MM.1S (cell line): ENCODE measurements at regions not wholly inside any gene's neighbourhood (a gene's known extent, or its start where the extent isn't known, plus 50 kb on each side); places are given as distances from the start of the nearest gene placed in this dataset.

Source experiments
- DNase-seq: peaks from one replicate; pipeline ENCODE4 v3.0.0-alpha.2; 2015
- H2AFZ ChIP-seq: fragments of 300-600 bp; sonication (generic); 2 replicates; pipeline ENCODE4 v1.6.0; 2016; ENCODE audit warnings: antibody characterized with exemption, low read length
- H3F3A ChIP-seq: fragments of 300-600 bp; sonication (generic); 2 replicates; pipeline ENCODE4 v1.6.1; 2016; ENCODE audit warnings: mild to moderate bottlenecking, antibody characterized with exemption, low read length, moderate library complexity, mixed read lengths; ENCODE audit not compliant: insufficient read depth
- H3K27ac ChIP-seq: fragments of 300-600 bp; sonication (generic); 2 replicates; pipeline ENCODE4 v1.5.1; 2016; ENCODE audit warnings: mild to moderate bottlenecking, low read length
- H3K27me3 ChIP-seq: fragments of 300-600 bp; sonication (generic); replicated peaks from 2 replicates; pipeline ENCODE4 v1.6.0; 2016; ENCODE audit warnings: low read length; ENCODE audit not compliant: insufficient read depth
- H3K36me3 ChIP-seq: fragments of 300-600 bp; sonication (generic); replicated peaks from 2 replicates; pipeline ENCODE4 v1.6.1; 2016; ENCODE audit warnings: mild to moderate bottlenecking, low read length, mixed read lengths; ENCODE audit not compliant: insufficient read depth
- H3K4me1 ChIP-seq: fragments of 300-600 bp; sonication (generic); 2 replicates; pipeline ENCODE4 v1.6.1; 2016; ENCODE audit warnings: low read length, mixed read lengths
- H3K4me2 ChIP-seq: fragments of 300-600 bp; sonication (generic); 2 replicates; pipeline ENCODE4 v1.6.0; 2016; ENCODE audit warnings: low read depth, low read length
- H3K4me3 ChIP-seq: fragments of 300-600 bp; sonication (generic); 2 replicates; pipeline ENCODE4 v1.5.1; 2016; ENCODE audit warnings: low read length, mixed read lengths
- H3K79me2 ChIP-seq: fragments of 300-600 bp; sonication (generic); 2 replicates; pipeline ENCODE4 v1.6.1; 2016; ENCODE audit warnings: mixed run types, low read length, mixed read lengths
- H3K9ac ChIP-seq: fragments of 300-600 bp; sonication (generic); 2 replicates; pipeline ENCODE4 v1.6.1; 2016; ENCODE audit warnings: low read length, mixed read lengths
- H3K9me2 ChIP-seq: fragments of 300-600 bp; sonication (generic); replicated peaks from 2 replicates; pipeline ENCODE4 v1.6.1; 2016; ENCODE audit warnings: mild to moderate bottlenecking, low read length, mixed read lengths; ENCODE audit not compliant: insufficient read depth
- H3K9me3 ChIP-seq: fragments of 300-600 bp; sonication (generic); replicated peaks from 2 replicates; pipeline ENCODE4 v1.6.1; 2016; ENCODE audit warnings: mild to moderate bottlenecking, low read length, mixed read lengths; ENCODE audit not compliant: insufficient read depth
- H4K20me1 ChIP-seq: fragments of 300-600 bp; sonication (generic); 2 replicates; pipeline ENCODE4 v1.6.1; 2016; ENCODE audit warnings: mild to moderate bottlenecking, low read length, moderate library complexity, mixed read lengths; ENCODE audit not compliant: insufficient read depth
- CTCF ChIP-seq: fragments of 300-600 bp; sonication (generic); IDR thresholded peaks from 2 replicates; pipeline ENCODE4 v1.5.1; 2016; ENCODE audit warnings: antibody characterized with exemption, low read length, mixed read lengths
- EZH2 ChIP-seq: fragments of 300-600 bp; sonication (generic); optimal IDR thresholded peaks from 2 replicates; pipeline ENCODE3; 2017; ENCODE audit warnings: low read depth, mild to moderate bottlenecking, antibody characterized with exemption, low read length, mixed read lengths
- EZH2phosphoT487 ChIP-seq: fragments of 300-600 bp; sonication (generic); IDR thresholded peaks from 2 replicates; pipeline ENCODE4 v1.6.1; 2018; ENCODE audit warnings: antibody characterized with exemption, low read length

DNA sequence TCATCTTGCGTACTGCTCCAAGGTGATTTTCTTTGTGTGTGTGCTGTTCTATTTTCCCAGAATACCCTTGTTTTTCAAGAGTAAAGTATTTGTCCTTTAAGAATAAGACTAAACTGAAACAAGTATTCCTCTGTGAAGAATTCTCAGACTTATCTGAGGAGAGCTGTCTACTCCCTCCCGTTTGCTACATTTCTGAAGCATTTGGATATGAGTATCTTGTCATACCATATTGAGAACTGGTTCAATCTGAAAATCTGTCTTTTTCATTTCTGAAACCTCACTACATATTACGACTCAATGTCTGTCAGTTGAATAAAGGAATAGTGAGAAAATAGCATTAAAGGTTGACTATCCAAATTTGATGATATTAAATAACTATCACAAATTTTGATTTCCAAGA is 159.4 kb downstream of the PMAIP1 start:
- no peak overlapping the region for H3K4me2 ChIP-seq
- H2AFZ ChIP-seq = no peak overlapping the region

GRCh38 chr18:60053747-60054304 is 154.0 kb downstream of the PMAIP1 start:
- H3K9me2 ChIP-seq = no peaks in the 10 kb centered on the region
- H3F3A ChIP-seq = no peaks in the 10 kb centered on the region
- no peaks in the 10 kb centered on the region for H3K79me2 ChIP-seq
- H3K36me3 ChIP-seq = no peaks in the 10 kb centered on the region
- H3K4me3 ChIP-seq = no peak overlapping the region
- H4K20me1 ChIP-seq = no peaks in the 10 kb centered on the region
- no peaks in the 10 kb centered on the region for H3K4me1 ChIP-seq
- no peaks in the 10 kb centered on the region for H3K27me3 ChIP-seq
- no peak overlapping the region for H2AFZ ChIP-seq
- H3K27ac ChIP-seq = no peak overlapping the region
- DNase-seq = no peak
- H3K9ac ChIP-seq = no peak overlapping the region
- TF ChIP-seq EZH2 (no peak), EZH2phosphoT487 (no peak), CTCF (no peak)
- no peak overlapping the region for H3K4me2 ChIP-seq
- H3K9me3 ChIP-seq = no peaks in the 10 kb centered on the region

More for the DNA sequence above, 159.4 kb downstream of the PMAIP1 start:
- Histone ChIP-seq H3K27me3 (no peaks in the 10 kb centered on the region), H3K4me1 (no peaks in the 10 kb centered on the region), H3K27ac (no peak overlapping the region), H3K79me2 (no peaks in the 10 kb centered on the region), H3K9me2 (no peaks in the 10 kb centered on the region), H3F3A (no peaks in the 10 kb centered on the region), H3K9ac (no peak overlapping the region), H3K9me3 (no peaks in the 10 kb centered on the region), H4K20me1 (no peaks in the 10 kb centered on the region), H3K4me3 (no peak overlapping the region), H3K36me3 (no peaks in the 10 kb centered on the region)
- TF ChIP-seq EZH2 (no peak), EZH2phosphoT487 (no peak), CTCF (no peak)
- DNase-seq = no peak

- Histone ChIP-seq H2AFZ (no peak overlapping the region), H3K27ac (no peak overlapping the region)
Observed at GRCh38 chr18:60050821-60051220, 151.0 kb downstream of the PMAIP1 start.

More at GRCh38 chr18:60050821-60051220, 151.0 kb downstream of the PMAIP1 start:
- Histone ChIP-seq H4K20me1 (no peaks in the 10 kb centered on the region), H3K9me2 (no peaks in the 10 kb centered on the region), H3K9ac (no peak overlapping the region), H3K36me3 (no peaks in the 10 kb centered on the region), H3K4me3 (no peak overlapping the region), H3K79me2 (no peaks in the 10 kb centered on the region), H3K27me3 (no peaks in the 10 kb centered on the region), H3K4me1 (no peaks in the 10 kb centered on the region), H3K4me2 (no peak overlapping the region), H3K9me3 (no peaks in the 10 kb centered on the region), H3F3A (no peaks in the 10 kb centered on the region)
- no peak for TF ChIP-seq EZH2
- TF ChIP-seq CTCF = no peak
- no peak for TF ChIP-seq EZH2phosphoT487
- no peak for DNase-seq
